H9 (cell line): ENCODE measurements at regions not wholly inside any gene's neighbourhood (a gene's known extent, or its start where the extent isn't known, plus 50 kb on each side); places are given as distances from the start of the nearest gene placed in this dataset.

Source experiments
- DNase-seq: peaks from one replicate; pipeline ENCODE4 v3.0.0-alpha.2; 2017
- H2AFZ ChIP-seq: one replicate; pipeline ENCODE4 v1.6.1; 2013; ENCODE audit warnings: mild to moderate bottlenecking, low read length, control low read depth, moderate library complexity
- H2AK5ac ChIP-seq: 2 replicates; pipeline ENCODE4 v1.6.1; 2013; ENCODE audit warnings: low read length, control low read depth, mixed read lengths; ENCODE audit not compliant: insufficient read length
- H2BK120ac ChIP-seq: one replicate; pipeline ENCODE4 v1.6.1; 2013; ENCODE audit warnings: low read depth, mild to moderate bottlenecking, low read length, control low read depth, inconsistent platforms; ENCODE audit not compliant: poor library complexity, severe bottlenecking
- H2BK12ac ChIP-seq: 2 replicates; pipeline ENCODE4 v1.6.1; 2013; ENCODE audit warnings: low read length, control low read depth, mixed read lengths, low read depth; ENCODE audit not compliant: insufficient read length
- H2BK15ac ChIP-seq: 2 replicates; pipeline ENCODE4 v1.6.1; 2013; ENCODE audit warnings: low read depth, low read length, control low read depth
- H2BK20ac ChIP-seq: one replicate; pipeline ENCODE4 v1.6.1; 2013; ENCODE audit warnings: low read depth, mild to moderate bottlenecking, low read length, control low read depth, inconsistent platforms; ENCODE audit not compliant: poor library complexity, severe bottlenecking
- H2BK5ac ChIP-seq: 2 replicates; pipeline ENCODE4 v1.6.1; 2013; ENCODE audit warnings: low read length, control low read depth, mixed read lengths; ENCODE audit not compliant: insufficient read length
- H3K14ac ChIP-seq: 2 replicates; pipeline ENCODE4 v1.6.1; 2013; ENCODE audit warnings: low read length, control low read depth; ENCODE audit not compliant: insufficient read depth
- H3K18ac ChIP-seq: 2 replicates; pipeline ENCODE4 v1.6.1; 2013; ENCODE audit warnings: low read depth, mild to moderate bottlenecking, mixed read lengths, low read length, control low read depth; ENCODE audit not compliant: insufficient read length
- H3K23ac ChIP-seq: 2 replicates; pipeline ENCODE4 v1.6.1; 2013; ENCODE audit warnings: low read length, control low read depth, mixed read lengths, low read depth; ENCODE audit not compliant: insufficient read length
- H3K23me2 ChIP-seq: 2 replicates; pipeline ENCODE4 v1.6.1; 2013; ENCODE audit warnings: low read depth, mild to moderate bottlenecking, mixed read lengths, low read length, control low read depth; ENCODE audit not compliant: insufficient read length, poor library complexity, severe bottlenecking
- H3K27ac ChIP-seq: 2 replicates; pipeline ENCODE4 v1.5.1; 2013; ENCODE audit warnings: low read length, control low read depth, mixed read lengths, low read depth; ENCODE audit not compliant: insufficient read length
- H3K27me3 ChIP-seq: 2 replicates; pipeline ENCODE4 v1.6.1; 2013; ENCODE audit warnings: low read length, control low read depth, inconsistent platforms; ENCODE audit not compliant: insufficient read depth
- H3K4ac ChIP-seq: 2 replicates; pipeline ENCODE4 v1.6.1; 2013; ENCODE audit warnings: low read depth, mild to moderate bottlenecking, control low read depth, inconsistent platforms, low read length, moderate library complexity
- H3K4me1 ChIP-seq: 2 replicates; pipeline ENCODE4 v1.6.1; 2013; ENCODE audit warnings: low read length, control low read depth, inconsistent platforms; ENCODE audit not compliant: insufficient read depth
- H3K4me2 ChIP-seq: 2 replicates; pipeline ENCODE4 v1.6.1; 2013; ENCODE audit warnings: low read length, control low read depth, mixed read lengths; ENCODE audit not compliant: insufficient read length, insufficient read depth
- H3K56ac ChIP-seq: 2 replicates; pipeline ENCODE4 v1.6.1; 2013; ENCODE audit warnings: low read depth, mild to moderate bottlenecking, mixed read lengths, low read length, control low read depth; ENCODE audit not compliant: insufficient read length
- H3K79me1 ChIP-seq: 2 replicates; pipeline ENCODE4 v1.6.1; 2013; ENCODE audit warnings: low read depth, mild to moderate bottlenecking, moderate library complexity, low read length, control low read depth, inconsistent platforms; ENCODE audit not compliant: insufficient read depth, poor library complexity, severe bottlenecking
- H3K79me2 ChIP-seq: 2 replicates; pipeline ENCODE4 v1.6.1; 2013; ENCODE audit warnings: low read length, control low read depth, inconsistent platforms; ENCODE audit not compliant: insufficient read depth
- H3K9ac ChIP-seq: 2 replicates; pipeline ENCODE4 v1.6.1; 2013; ENCODE audit warnings: low read length, control low read depth, mixed read lengths; ENCODE audit not compliant: insufficient read length; ENCODE audit errors: extremely low read depth
- H3K9me3 ChIP-seq: one replicate; pipeline ENCODE4 v1.6.1; 2013; ENCODE audit warnings: low read depth, low read length, inconsistent platforms; ENCODE audit not compliant: control insufficient read depth
- H3T11ph ChIP-seq: one replicate; pipeline ENCODE4 v1.6.1; 2013; ENCODE audit warnings: mild to moderate bottlenecking, low read length, control low read depth, inconsistent platforms
- H4K20me1 ChIP-seq: one replicate; pipeline ENCODE4 v1.6.1; 2013; ENCODE audit not compliant: control insufficient read depth, insufficient read length, insufficient read depth
- H4K5ac ChIP-seq: 2 replicates; pipeline ENCODE4 v1.6.1; 2013; ENCODE audit warnings: low read depth, mild to moderate bottlenecking, mixed read lengths, low read length, control low read depth; ENCODE audit not compliant: insufficient read length
- H4K8ac ChIP-seq: replicated peaks from 2 replicates; pipeline ENCODE4 v1.6.1; 2013; ENCODE audit warnings: low read length, control low read depth, mixed read lengths, low read depth; ENCODE audit not compliant: insufficient read length
- H4K91ac ChIP-seq: 2 replicates; pipeline ENCODE4 v1.6.1; 2013; ENCODE audit warnings: low read depth, mild to moderate bottlenecking, moderate library complexity, mixed read lengths, low read length, control low read depth; ENCODE audit not compliant: insufficient read length
- H3K27ac Mint-ChIP-seq, 3 experiments: 2 replicates in 2 of 3; 3 replicates in 1 of 3; pipeline ENCODE4 v1.8.0; 2020 to 2021; ENCODE audit warnings: mixed read lengths in 3 of 3, mild to moderate bottlenecking in 1 of 3, moderate library complexity in 1 of 3
- H3K27me3 Mint-ChIP-seq: 2 replicates; pipeline ENCODE4 v1.8.0; 2021; ENCODE audit warnings: low read depth, mild to moderate bottlenecking, moderate library complexity, mixed read lengths
- H3K36me3 Mint-ChIP-seq, 3 experiments: 2 replicates in 2 of 3; 3 replicates in 1 of 3; pipeline ENCODE4 v1.8.0; 2020 to 2021; ENCODE audit warnings: low read depth in 3 of 3, mixed read lengths in 3 of 3; ENCODE audit not compliant: insufficient read depth in 1 of 3
- H3K4me1 Mint-ChIP-seq, 2 experiments: 2 replicates each; pipeline ENCODE4 v1.8.0; 2020; ENCODE audit warnings: mixed read lengths in 2 of 2
- H3K4me3 Mint-ChIP-seq, 2 experiments: 2 replicates in 1 of 2; 3 replicates in 1 of 2; pipeline ENCODE4 v1.8.0; 2020 to 2021; ENCODE audit warnings: mild to moderate bottlenecking in 2 of 2, mixed read lengths in 2 of 2, moderate library complexity in 1 of 2
- H3K9me3 Mint-ChIP-seq, 2 experiments: 2 replicates in 1 of 2; 3 replicates in 1 of 2; pipeline ENCODE4 v1.8.0; 2020; ENCODE audit warnings: mild to moderate bottlenecking in 2 of 2, mixed read lengths in 2 of 2, moderate library complexity in 1 of 2
- WGBS: extraction: QIAGEN DNeasy Blood & Tissue Kit; methylation state at CpG from one replicate; pipeline ENCODE4 v1.1.7; 2013; ENCODE audit warnings: missing lambda C conversion rate, low lambda C conversion rate, mixed read lengths; ENCODE audit not compliant: insufficient read length; ENCODE audit errors: extremely low coverage; 5-methylcytosine and 5-hydroxymethylcytosine counted together
- TF ChIP-seq, protein P1 (sequence below): fragments of 200-600 bp; sonication (generic); conservative IDR thresholded peaks from 3 replicates; pipeline ENCODE4 v1.8.0; 2021; ENCODE audit warnings: antibody characterized with exemption, mild to moderate bottlenecking

- no CpG with 5 or more reads among the region's 3 CpGs for WGBS
These were observed 392.2 kb downstream of the SEC23A start for GRCh38 chr14:38710881-38711280.

More at GRCh38 chr14:38710881-38711280, 392.2 kb downstream of the SEC23A start:
- Histone ChIP-seq H3K9ac (no peak overlapping the region), H2BK20ac (no peak overlapping the region), H3K18ac (no peak overlapping the region), H2BK5ac (no peak overlapping the region), H3K4ac (no peak overlapping the region), H2BK120ac (no peak overlapping the region), H3K4me1 (no peaks in the 10 kb centered on the region), H4K8ac (no peak overlapping the region), H2AFZ (no peak overlapping the region), H3K9me3 (no peaks in the 10 kb centered on the region), H3K23ac (no peak overlapping the region), H3K56ac (no peak overlapping the region), H4K91ac (no peak overlapping the region), H3K27ac (no peak overlapping the region), H3K4me2 (no peak overlapping the region), H4K5ac (no peak overlapping the region), H3K23me2 (no peaks in the 10 kb centered on the region), H2BK15ac (no peak overlapping the region), H4K20me1 (no peaks in the 10 kb centered on the region), H3K79me1 (no peaks in the 10 kb centered on the region), H2BK12ac (no peak overlapping the region), H2AK5ac (no peak overlapping the region), H3T11ph (no peak overlapping the region), H3K14ac (no peak overlapping the region), H3K79me2 (no peaks in the 10 kb centered on the region), H3K27me3 (no peaks in the 10 kb centered on the region)
- TF ChIP-seq, protein P1, sequence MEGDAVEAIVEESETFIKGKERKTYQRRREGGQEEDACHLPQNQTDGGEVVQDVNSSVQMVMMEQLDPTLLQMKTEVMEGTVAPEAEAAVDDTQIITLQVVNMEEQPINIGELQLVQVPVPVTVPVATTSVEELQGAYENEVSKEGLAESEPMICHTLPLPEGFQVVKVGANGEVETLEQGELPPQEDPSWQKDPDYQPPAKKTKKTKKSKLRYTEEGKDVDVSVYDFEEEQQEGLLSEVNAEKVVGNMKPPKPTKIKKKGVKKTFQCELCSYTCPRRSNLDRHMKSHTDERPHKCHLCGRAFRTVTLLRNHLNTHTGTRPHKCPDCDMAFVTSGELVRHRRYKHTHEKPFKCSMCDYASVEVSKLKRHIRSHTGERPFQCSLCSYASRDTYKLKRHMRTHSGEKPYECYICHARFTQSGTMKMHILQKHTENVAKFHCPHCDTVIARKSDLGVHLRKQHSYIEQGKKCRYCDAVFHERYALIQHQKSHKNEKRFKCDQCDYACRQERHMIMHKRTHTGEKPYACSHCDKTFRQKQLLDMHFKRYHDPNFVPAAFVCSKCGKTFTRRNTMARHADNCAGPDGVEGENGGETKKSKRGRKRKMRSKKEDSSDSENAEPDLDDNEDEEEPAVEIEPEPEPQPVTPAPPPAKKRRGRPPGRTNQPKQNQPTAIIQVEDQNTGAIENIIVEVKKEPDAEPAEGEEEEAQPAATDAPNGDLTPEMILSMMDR: no peak
- H3K9me3 Mint-ChIP-seq: no peaks in the 10 kb centered on the region
- H3K36me3 Mint-ChIP-seq: no peaks in the 10 kb centered on the region
- no peaks in the 10 kb centered on the region for H3K27me3 Mint-ChIP-seq
- no peak overlapping the region for H3K27ac Mint-ChIP-seq
- no peaks in the 10 kb centered on the region for H3K4me1 Mint-ChIP-seq
- no peak overlapping the region for H3K4me3 Mint-ChIP-seq
- DNase-seq: no peak
